ENCODE measurements at regions not wholly inside any gene's neighbourhood (a gene's known extent, or its start where the extent isn't known, plus 50 kb on each side); places are given as distances from the start of the nearest gene placed in this dataset.

- in situ Hi-C loops (cut with MboI; ENCODE audit: low pct_unique_long_range_greater_than_20kb, low sequenced_read_pairs, unreplicated experiment) = no loop called here
- no peak for TF ChIP-seq CTCF (IDR thresholded peaks at IDR 0.05; ENCODE audit: extremely low read depth, insufficient read depth, missing control alignments)
- no peak for DNase-seq (ENCODE audit: low spot score)
Observed at GRCh38 chr2:6671913-6672312, 193.8 kb downstream of the CMPK2 start.

- no peak for TF ChIP-seq CTCF (IDR thresholded peaks at IDR 0.05; ENCODE audit: extremely low read depth, insufficient read depth, missing control alignments)
- in situ Hi-C loops (cut with MboI; ENCODE audit: low pct_unique_long_range_greater_than_20kb, low sequenced_read_pairs, unreplicated experiment) = no loop called here
- DNase-seq (ENCODE audit: low spot score) = no peak
Observed at GRCh38 chr2:6674381-6674780, 191.3 kb downstream of the CMPK2 start.

DNA sequence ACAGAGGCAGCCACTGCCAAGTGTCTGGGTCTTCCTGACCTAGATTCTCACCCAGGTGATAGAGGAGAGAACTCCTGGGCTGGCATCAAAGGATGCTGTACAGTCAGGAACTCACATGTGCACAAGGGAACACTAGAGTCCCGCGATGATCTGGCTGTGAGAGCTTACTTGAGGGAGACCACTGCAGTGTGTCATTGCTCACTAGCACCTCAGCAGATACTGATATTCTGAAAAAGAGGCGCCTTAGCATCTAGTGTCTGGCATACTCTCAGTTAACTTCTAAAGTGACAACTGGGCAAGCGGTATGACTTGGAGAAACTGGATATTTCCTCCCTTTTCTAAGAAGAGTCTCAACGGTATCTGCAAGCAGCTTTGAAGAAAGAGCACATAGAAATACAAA, 189.9 kb downstream of the CMPK2 start:
- TF ChIP-seq CTCF (IDR thresholded peaks at IDR 0.05; ENCODE audit: extremely low read depth, insufficient read depth, missing control alignments) = no peak
- in situ Hi-C loops (cut with MboI; ENCODE audit: low pct_unique_long_range_greater_than_20kb, low sequenced_read_pairs, unreplicated experiment) = no loop called here
- no peak for DNase-seq (ENCODE audit: low spot score)

DNA sequence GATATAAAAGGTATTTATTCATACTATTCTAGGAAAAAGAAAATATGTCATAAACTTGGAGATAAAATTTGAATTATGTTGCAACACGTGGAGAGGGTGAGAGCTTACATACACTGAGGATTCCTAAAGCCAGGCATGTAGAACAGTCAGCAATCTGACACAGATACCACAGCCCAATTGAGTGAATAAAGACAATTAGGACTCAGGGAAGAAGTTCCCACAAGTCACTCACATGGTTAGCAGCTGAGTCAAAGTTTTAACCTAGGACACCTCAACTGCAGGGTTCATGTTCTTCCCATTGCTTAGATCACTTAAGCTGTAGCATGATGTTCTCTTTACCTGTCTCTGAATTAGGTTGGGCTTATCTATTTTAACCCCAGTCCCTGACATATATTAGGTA, 189.5 kb downstream of the CMPK2 start:
- TF ChIP-seq CTCF (IDR thresholded peaks at IDR 0.05; ENCODE audit: extremely low read depth, insufficient read depth, missing control alignments) = no peak
- DNase-seq (ENCODE audit: low spot score) = no peak
- in situ Hi-C loops (cut with MboI; ENCODE audit: low pct_unique_long_range_greater_than_20kb, low sequenced_read_pairs, unreplicated experiment) = no loop called here

GRCh38 chr2:6676776-6677175, 188.9 kb downstream of the CMPK2 start:
- DNase-seq (ENCODE audit: low spot score) = no peak
- no peak for TF ChIP-seq CTCF (IDR thresholded peaks at IDR 0.05; ENCODE audit: extremely low read depth, insufficient read depth, missing control alignments)
- in situ Hi-C loops (cut with MboI; ENCODE audit: low pct_unique_long_range_greater_than_20kb, low sequenced_read_pairs, unreplicated experiment) = no loop called here

DNA sequence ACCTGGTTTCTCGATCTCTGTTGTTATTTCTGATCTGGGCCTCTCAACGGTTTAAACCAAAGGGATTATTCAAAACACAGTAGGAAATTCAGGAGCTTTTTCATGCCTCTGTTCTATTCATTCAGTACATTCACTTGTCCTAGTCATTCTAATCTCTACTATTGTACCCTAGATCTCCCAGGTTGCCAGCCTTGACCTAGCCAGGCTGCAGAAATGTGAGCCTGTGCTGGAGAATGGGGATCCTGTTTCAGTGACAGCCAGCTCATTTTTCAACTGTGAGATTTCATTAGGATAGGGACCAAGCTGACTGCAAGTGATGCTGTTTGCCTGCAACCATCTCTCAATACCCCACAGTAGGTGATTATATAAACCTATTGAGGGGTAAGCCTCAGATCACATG, 186.2 kb downstream of the CMPK2 start:
- in situ Hi-C loops (cut with MboI; ENCODE audit: low pct_unique_long_range_greater_than_20kb, low sequenced_read_pairs, unreplicated experiment) = no loop called here
- TF ChIP-seq CTCF (IDR thresholded peaks at IDR 0.05; ENCODE audit: extremely low read depth, insufficient read depth, missing control alignments) = no peak
- no peak for DNase-seq (ENCODE audit: low spot score)

GRCh38 chr2:6683516-6683915, 182.2 kb downstream of the CMPK2 start:
- no peak for DNase-seq (ENCODE audit: low spot score)
- in situ Hi-C loops (cut with MboI; ENCODE audit: low pct_unique_long_range_greater_than_20kb, low sequenced_read_pairs, unreplicated experiment) = no loop called here
- no peak for TF ChIP-seq CTCF (IDR thresholded peaks at IDR 0.05; ENCODE audit: extremely low read depth, insufficient read depth, missing control alignments)

All from GM13977 (cell line).